ENCODE measurements at regions not wholly inside any gene's neighbourhood (a gene's known extent, or its start where the extent isn't known, plus 50 kb on each side); places are given as distances from the start of the nearest gene placed in this dataset.

DNA sequence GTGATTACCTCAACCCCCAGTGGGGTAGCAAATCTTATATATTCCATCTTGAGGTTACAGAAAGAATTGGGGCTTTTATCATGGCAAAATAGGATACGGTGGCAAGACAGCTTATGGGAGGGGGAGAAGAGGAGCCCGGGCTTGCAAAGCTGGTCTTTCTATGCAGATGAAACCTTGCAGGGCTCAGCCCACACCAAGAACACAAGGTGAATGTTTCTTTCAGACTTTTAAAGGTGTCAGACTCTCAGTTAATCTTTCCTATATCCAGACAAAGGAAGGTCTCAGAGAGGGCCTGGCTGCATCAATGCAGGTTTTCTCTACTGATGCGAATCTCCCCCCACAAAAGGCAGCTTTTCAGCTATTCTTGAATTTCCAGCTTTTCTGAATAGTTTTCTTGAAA lies 59.9 kb upstream of the WDR17 start:
- Mint-ChIP-seq H3K27me3 (ENCODE audit: low read depth in 3 of 3) (peaks cover 28 to 38% (median 35%) of the 10 kb centered on the region in 3 donors), H3K4me1 (peaks cover 18% of the 10 kb centered on the region), H3K27ac (no peak overlapping the region), H3K36me3 (peaks cover 0 to 3% of the 10 kb centered on the region in 2 donors), H3K4me3 (no peak overlapping the region), H3K9me3 (peaks cover 0 to 8% (median 1%) of the 10 kb centered on the region in 7 donors)
- peaks cover 13 to 33% of the 10 kb centered on the region in 2 donors for H3K27me3 ChIP-seq (ENCODE audit: control insufficient read depth in 2 of 2, insufficient read depth in 2 of 2, low read length in 2 of 2)
- no peak overlapping the region for H3K4me2 ChIP-seq (replicated peaks; ENCODE audit: extremely low read depth, low read length, poor library complexity, severe bottlenecking)
- no peak overlapping the region for H3K4me3 ChIP-seq (replicated peaks in 1 of 3; ENCODE audit: low read depth in 2 of 3, low read length in 3 of 3)
- H3K9ac ChIP-seq (ENCODE audit: insufficient read depth, low read length, poor library complexity, severe bottlenecking): no peak overlapping the region
- H3K9me3 ChIP-seq (replicated peaks in 1 of 2; ENCODE audit: control insufficient read depth in 1 of 2, insufficient read depth in 1 of 2, low read length in 2 of 2): no peaks in the 10 kb centered on the region
- peaks cover 13 to 18% of the 10 kb centered on the region in 2 donors for H3K4me1 ChIP-seq (ENCODE audit: control insufficient read depth in 1 of 2, insufficient read depth in 2 of 2, low read length in 2 of 2)
- WGBS (ENCODE audit: insufficient coverage): no CpG with 5 or more reads among the region's 3 CpGs
- intact Hi-C loops (cut with micrococcal nuclease): no loop called here
- no peak overlapping the region for H2AFZ ChIP-seq (ENCODE audit: insufficient read depth, low read depth, low read length, poor library complexity, severe bottlenecking)
- H3K27ac ChIP-seq (ENCODE audit: low read depth in 1 of 2, low read length in 2 of 2): no peak overlapping the region
- no peaks in the 10 kb centered on the region for H4K20me1 ChIP-seq (ENCODE audit: insufficient read depth, low read length)
- H3K79me2 ChIP-seq (ENCODE audit: insufficient read depth, low read length): no peaks in the 10 kb centered on the region
- DNase-seq: no peak
- H3K36me3 ChIP-seq (replicated peaks in 1 of 2; ENCODE audit: control insufficient read depth in 1 of 2, insufficient read depth in 2 of 2, low read length in 2 of 2): no peaks in the 10 kb centered on the region
- TF ChIP-seq, protein P1, sequence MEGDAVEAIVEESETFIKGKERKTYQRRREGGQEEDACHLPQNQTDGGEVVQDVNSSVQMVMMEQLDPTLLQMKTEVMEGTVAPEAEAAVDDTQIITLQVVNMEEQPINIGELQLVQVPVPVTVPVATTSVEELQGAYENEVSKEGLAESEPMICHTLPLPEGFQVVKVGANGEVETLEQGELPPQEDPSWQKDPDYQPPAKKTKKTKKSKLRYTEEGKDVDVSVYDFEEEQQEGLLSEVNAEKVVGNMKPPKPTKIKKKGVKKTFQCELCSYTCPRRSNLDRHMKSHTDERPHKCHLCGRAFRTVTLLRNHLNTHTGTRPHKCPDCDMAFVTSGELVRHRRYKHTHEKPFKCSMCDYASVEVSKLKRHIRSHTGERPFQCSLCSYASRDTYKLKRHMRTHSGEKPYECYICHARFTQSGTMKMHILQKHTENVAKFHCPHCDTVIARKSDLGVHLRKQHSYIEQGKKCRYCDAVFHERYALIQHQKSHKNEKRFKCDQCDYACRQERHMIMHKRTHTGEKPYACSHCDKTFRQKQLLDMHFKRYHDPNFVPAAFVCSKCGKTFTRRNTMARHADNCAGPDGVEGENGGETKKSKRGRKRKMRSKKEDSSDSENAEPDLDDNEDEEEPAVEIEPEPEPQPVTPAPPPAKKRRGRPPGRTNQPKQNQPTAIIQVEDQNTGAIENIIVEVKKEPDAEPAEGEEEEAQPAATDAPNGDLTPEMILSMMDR (IDR thresholded peaks at IDR 0.05): no peak

DNA sequence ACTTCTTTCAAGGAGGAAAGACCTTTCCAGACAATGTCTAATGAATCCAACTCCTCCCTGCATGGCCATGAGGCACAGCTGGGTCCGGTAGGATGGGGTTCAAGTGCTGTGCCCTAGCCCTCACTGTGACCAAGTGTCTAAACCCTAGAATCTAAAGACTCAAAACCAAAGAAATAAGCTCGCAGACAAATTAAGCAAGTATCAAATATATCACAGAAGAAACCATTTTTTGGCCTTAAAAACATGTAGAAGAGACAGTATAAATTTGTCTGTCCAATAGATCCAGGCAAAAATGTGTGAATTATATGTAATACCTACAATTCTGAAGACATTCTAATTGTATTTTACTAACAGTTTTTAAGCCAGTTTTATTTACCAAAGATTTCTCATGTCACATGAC lies 56.4 kb upstream of the WDR17 start:
- Mint-ChIP-seq H3K27ac (no peak overlapping the region), H3K4me3 (peak overlapping the region in 1 of 2 donors; percentile 33), H3K9me3 (peaks cover 0 to 2% (median 0%) of the 10 kb centered on the region in 7 donors), H3K27me3 (ENCODE audit: low read depth in 3 of 3) (peaks cover 7 to 9% (median 7%) of the 10 kb centered on the region in 3 donors), H3K4me1 (peaks cover 15% of the 10 kb centered on the region), H3K36me3 (no peaks in the 10 kb centered on the region)
- DNase-seq: no peak
- Histone ChIP-seq H3K4me1 (ENCODE audit: control insufficient read depth in 1 of 2, insufficient read depth in 2 of 2, low read length in 2 of 2) (peaks cover 13% of the 10 kb centered on the region in 2 donors), H3K36me3 (replicated peaks in 1 of 2; ENCODE audit: control insufficient read depth in 1 of 2, insufficient read depth in 2 of 2, low read length in 2 of 2) (no peaks in the 10 kb centered on the region), H3K4me3 (replicated peaks in 1 of 3; ENCODE audit: low read depth in 2 of 3, low read length in 3 of 3) (no peak overlapping the region), H3K27ac (ENCODE audit: low read depth in 1 of 2, low read length in 2 of 2) (no peak overlapping the region), H3K27me3 (ENCODE audit: control insufficient read depth in 2 of 2, insufficient read depth in 2 of 2, low read length in 2 of 2) (no peaks in the 10 kb centered on the region), H3K9ac (ENCODE audit: insufficient read depth, low read length, poor library complexity, severe bottlenecking) (no peak overlapping the region), H4K20me1 (ENCODE audit: insufficient read depth, low read length) (no peaks in the 10 kb centered on the region), H3K9me3 (replicated peaks in 1 of 2; ENCODE audit: control insufficient read depth in 1 of 2, insufficient read depth in 1 of 2, low read length in 2 of 2) (no peaks in the 10 kb centered on the region), H3K79me2 (ENCODE audit: insufficient read depth, low read length) (no peaks in the 10 kb centered on the region), H2AFZ (ENCODE audit: insufficient read depth, low read depth, low read length, poor library complexity, severe bottlenecking) (no peak overlapping the region), H3K4me2 (replicated peaks; ENCODE audit: extremely low read depth, low read length, poor library complexity, severe bottlenecking) (no peak overlapping the region)
- intact Hi-C loops (cut with micrococcal nuclease): no loop called here
- TF ChIP-seq, protein P1 (IDR thresholded peaks at IDR 0.05): no peak
- WGBS (ENCODE audit: insufficient coverage): no CpG with 5 or more reads among the region's 2 CpGs

Data from CD14-positive monocyte (primary cell).